ENCODE measurements at regions not wholly inside any gene's neighbourhood (a gene's known extent, or its start where the extent isn't known, plus 50 kb on each side); places are given as distances from the start of the nearest gene placed in this dataset.

- CTCF ChIA-PET: interaction anchor here (0.5 to 1.1 kb wide), 4 partner anchors 17 to 151 kb away, joined by 4 to 6 read pairs (median 5); no protein-coding TSS in a partner anchor
- no peak overlapping the region for H3K27ac ChIP-seq (ENCODE audit: extremely low read depth, low read depth, low read length)
- TF ChIP-seq GLI2 (tag by site-specific recombination; IDR thresholded peaks at IDR 0.05; ENCODE audit: borderline replicate concordance, low read depth) (no peak), ZNF670 (tag by site-specific recombination; IDR thresholded peaks at IDR 0.05; ENCODE audit: low read depth) (no peak), ZBTB20 (tag by site-specific recombination; IDR thresholded peaks at IDR 0.05) (no peak), PRDM10 (tag by site-specific recombination; IDR thresholded peaks at IDR 0.05) (no peak), AEBP2 (tag by site-specific recombination; IDR thresholded peaks at IDR 0.05; ENCODE audit: borderline replicate concordance) (no peak), ZNF214 (tag by site-specific recombination; IDR thresholded peaks at IDR 0.05; ENCODE audit: borderline replicate concordance) (no peak), EGR2 (tag by site-specific recombination; IDR thresholded peaks at IDR 0.05; ENCODE audit: low read depth) (no peak), ZNF561 (tag by site-specific recombination; IDR thresholded peaks at IDR 0.05; ENCODE audit: borderline replicate concordance) (no peak), ZNF341 (tag by site-specific recombination; IDR thresholded peaks at IDR 0.05; ENCODE audit: low read depth) (no peak), ZNF248 (tag by site-specific recombination; IDR thresholded peaks at IDR 0.05) (no peak), ZBTB8A (tag by site-specific recombination; IDR thresholded peaks at IDR 0.05) (no peak), ZNF660 (tag by site-specific recombination; IDR thresholded peaks at IDR 0.05) (no peak), ZNF114 (tag by site-specific recombination; IDR thresholded peaks at IDR 0.05) (no peak), ZNF140 (tag by site-specific recombination; IDR thresholded peaks at IDR 0.05) (no peak)
Measured at GRCh38 chr17:55584055-55584685, 72.9 kb upstream of the SMIM36 start.

GRCh38 chr17:55582897-55583296 is 71.6 kb upstream of the SMIM36 start:
- ChIA-PET POLR2A (no interaction called here), CTCF (interaction anchor here (0.7 to 1.3 kb wide), 4 partner anchors 20 to 188 kb away, joined by 3 to 5 read pairs (median 4); no protein-coding TSS in a partner anchor)
- no peaks in the 10 kb centered on the region for H3K4me1 ChIP-seq (ENCODE audit: control insufficient read depth, insufficient read depth, low read length)
- H3K27ac ChIP-seq (ENCODE audit: extremely low read depth, low read depth, low read length): no peak overlapping the region
- no peak for TF ChIP-seq ZNF600 (tag by site-specific recombination; IDR thresholded peaks at IDR 0.05)
- TF ChIP-seq ZNF530 (tag by site-specific recombination; IDR thresholded peaks at IDR 0.05; ENCODE audit: low read depth): no peak
- no peak for TF ChIP-seq ZNF175 (tag by site-specific recombination; IDR thresholded peaks at IDR 0.05)
- no peak for TF ChIP-seq ZNF248 (tag by site-specific recombination; IDR thresholded peaks at IDR 0.05)
- H3K36me3 ChIP-seq (ENCODE audit: control insufficient read depth in 2 of 2, insufficient read depth in 1 of 2, low read length in 2 of 2): no peaks in the 10 kb centered on the region
- H3K9me3 ChIP-seq (ENCODE audit: control insufficient read depth, insufficient read depth, low read depth, low read length): no peaks in the 10 kb centered on the region
- H3K4me3 ChIP-seq (ENCODE audit: low read depth, low read length): no peak overlapping the region

More at GRCh38 chr17:55584055-55584685, 72.9 kb upstream of the SMIM36 start:
- POLR2A ChIA-PET: no interaction called here
- no peaks in the 10 kb centered on the region for H3K9me3 ChIP-seq (ENCODE audit: control insufficient read depth, insufficient read depth, low read depth, low read length)
- H3K4me3 ChIP-seq (ENCODE audit: low read depth, low read length): no peak overlapping the region
- no peaks in the 10 kb centered on the region for H3K4me1 ChIP-seq (ENCODE audit: control insufficient read depth, insufficient read depth, low read length)
- H3K36me3 ChIP-seq (ENCODE audit: control insufficient read depth in 2 of 2, insufficient read depth in 1 of 2, low read length in 2 of 2): no peaks in the 10 kb centered on the region

All from HEK293 (cell line).